GM21576 (cell line): ENCODE measurements at regions not wholly inside any gene's neighbourhood (a gene's known extent, or its start where the extent isn't known, plus 50 kb on each side); places are given as distances from the start of the nearest gene placed in this dataset.
"Not testable (repeated sequence)": the region's sequence is repeated elsewhere in the genome, so short reads cannot be mapped to it uniquely, and the experiment has no call there.

Experiments used
- ATAC-seq: cut with Tn5 transposase; IDR thresholded peaks from one replicate; pipeline ENCODE4 v1.9.1; 2021; ENCODE audit warnings: mild to moderate bottlenecking, moderate library complexity; ENCODE audit not compliant: unreplicated experiment

DNA sequence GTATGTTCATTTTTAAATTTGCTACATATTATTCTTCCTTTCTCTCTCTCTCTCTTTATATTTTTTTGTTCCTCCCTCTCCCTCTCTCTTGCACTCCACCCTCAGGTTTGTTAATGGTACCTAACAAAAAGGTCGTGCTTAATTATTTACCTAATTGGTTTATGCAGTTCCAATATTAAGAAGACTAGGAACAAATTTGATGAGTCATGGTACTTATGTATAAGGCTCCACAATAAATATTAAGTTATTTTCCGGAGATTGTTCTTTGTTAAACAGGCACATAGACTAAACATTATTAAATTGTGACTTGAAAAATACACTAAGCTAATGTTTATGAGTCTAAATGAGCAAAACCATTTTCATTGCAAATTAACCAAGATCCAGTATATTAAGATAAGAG, 1200.8 kb upstream of the ALCAM start:
- no peak for ATAC-seq

DNA sequence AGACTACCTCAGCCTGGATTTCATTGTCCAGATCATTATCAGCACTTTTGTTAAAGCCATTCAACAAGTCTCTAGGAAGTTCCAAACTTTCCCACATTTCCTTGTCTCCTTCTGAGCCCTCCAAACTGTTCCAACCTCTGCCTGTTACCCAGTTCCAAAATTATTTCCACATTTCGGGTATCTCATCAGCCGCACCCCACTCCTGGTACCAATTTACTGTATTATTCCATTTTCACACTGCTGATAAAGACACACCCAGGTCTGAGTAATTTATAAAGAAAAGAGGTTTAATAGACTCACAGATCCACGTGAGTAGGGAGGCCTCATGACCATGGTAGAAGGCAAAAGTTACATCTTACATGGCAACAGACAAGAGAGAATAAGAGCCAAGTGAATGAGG, 1198.3 kb upstream of the ALCAM start:
- no peak for ATAC-seq

DNA sequence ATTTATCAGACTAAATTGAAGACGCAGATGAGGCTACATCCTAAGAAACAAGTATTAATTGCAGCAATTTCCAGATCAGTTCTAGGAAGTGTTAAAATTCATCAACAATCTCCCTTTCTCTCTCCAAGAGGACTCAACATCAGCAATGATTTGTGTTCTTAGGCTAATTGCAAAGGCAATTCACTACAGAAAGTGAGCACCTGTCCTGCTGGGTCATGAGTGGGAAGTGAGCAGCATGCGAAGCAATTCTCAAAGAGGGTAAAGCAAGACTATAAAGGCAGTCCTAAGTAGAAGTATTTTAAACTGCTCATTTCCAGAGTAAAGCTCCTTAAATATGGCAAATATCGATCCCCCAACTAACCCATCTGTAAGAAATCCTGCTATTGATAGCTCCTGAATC, 1191.0 kb upstream of the ALCAM start:
- no peak for ATAC-seq

DNA sequence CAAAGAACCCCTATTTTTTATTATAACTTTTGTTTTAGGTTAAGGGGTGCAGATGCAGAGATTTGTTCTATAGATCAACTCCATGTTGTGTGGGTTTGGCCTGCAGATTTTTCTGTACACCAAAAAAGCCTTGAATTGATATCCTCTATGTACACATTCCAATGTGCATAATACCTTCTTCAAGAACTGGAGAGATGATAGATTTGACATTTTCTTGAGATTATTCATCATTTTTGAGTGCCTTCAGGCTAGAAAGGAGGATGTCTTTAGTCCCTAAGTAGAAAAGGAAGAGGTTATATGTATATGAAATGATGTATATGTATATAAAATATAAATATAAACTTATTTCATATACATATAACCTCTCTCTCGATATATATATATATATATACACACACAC, 1190.0 kb upstream of the ALCAM start:
- no peak for ATAC-seq

DNA sequence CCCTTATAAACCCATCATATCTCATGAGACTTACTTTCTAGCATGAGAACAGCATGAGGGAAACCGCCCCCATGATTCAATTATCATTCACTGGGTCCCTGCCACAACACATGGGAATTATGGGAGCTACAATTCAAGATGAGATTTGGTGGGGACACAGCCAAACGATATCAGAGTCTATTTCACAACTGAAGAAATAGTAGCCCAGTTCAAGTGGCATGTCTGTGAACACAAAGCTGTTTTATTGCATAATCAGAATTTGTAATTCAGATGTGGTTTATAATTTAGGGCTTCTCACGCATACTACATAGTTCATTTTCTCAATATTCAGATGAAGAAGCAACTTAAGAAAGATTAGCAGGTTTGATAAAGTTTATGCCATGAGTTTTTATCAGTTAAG, 1188.0 kb upstream of the ALCAM start:
- ATAC-seq = no peak

DNA sequence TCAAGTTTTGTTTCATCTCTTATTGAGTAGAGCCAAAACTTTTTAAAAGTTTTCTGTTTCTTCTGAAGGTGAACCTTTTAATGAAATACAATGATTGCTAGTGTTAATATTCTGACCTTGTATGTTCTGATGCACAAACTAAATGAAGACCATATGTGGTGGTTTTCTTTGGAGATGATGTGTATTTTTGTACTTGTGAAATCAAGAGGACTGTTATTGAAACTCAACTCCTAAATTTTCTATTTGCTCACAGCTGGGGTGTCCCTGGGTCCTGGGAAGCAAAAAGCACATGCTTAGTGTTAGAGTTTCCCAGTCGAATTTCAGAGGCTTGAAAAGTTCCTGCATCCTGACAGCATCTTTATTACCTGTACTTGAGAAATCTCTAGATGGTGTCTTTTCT, 1185.8 kb upstream of the ALCAM start:
- ATAC-seq = no peak

DNA sequence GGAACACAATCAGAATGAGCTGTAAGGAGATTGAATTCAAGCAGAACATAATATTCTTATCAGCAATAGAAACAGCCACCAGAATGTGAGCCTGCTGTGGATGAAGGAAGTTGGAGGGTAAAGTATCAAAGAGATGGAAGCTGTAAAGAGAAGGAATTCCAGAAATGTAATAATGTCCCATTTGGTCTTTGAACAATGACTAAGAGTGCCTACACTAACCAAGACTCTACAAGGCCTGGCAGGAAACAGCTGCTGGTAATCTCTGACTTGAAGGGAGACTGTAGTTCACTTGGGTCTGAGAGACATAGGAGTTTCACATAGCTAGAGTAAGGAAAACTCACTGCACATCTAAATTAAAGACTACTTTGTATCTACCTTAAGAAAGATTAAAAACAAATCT, 1176.0 kb upstream of the ALCAM start:
- no peak for ATAC-seq

DNA sequence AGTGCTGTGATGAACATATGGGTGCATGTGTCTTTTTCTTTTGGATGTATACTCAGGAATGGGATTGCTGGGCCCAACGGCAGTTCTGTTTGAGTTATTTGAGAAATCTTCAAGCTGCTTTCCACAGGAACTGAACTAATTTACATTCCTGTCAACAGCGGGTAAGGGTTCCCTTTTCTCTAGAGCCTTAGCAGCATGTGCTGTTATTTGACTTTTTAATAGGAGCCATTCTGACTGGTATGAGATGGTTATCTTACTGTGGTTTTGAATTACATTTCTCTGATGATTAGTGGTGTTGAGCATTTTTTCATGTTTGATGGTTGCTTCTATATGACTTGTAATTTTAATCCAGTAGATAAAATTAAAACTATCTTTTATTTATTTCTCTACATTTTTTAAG, 1168.6 kb upstream of the ALCAM start:
- no peak for ATAC-seq

DNA sequence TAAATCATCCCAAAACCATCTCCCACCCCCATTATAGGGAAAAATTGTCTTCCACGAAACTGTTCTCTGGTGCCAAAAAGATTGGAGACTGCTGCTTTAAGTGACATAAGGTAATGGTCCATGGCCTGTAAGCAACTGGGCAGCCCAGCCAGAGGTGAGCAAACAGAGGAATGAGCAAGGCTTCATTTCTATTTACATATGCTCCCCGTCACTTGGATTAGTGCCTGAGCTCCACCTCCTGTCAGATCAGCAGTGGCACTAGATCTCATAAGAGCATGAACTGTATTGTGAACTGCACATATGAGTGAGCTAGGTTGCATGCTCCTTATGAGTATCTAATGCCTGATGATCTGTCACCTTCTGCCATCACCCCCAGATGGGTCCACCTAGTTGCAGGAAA, 1159.8 kb upstream of the ALCAM start:
- no peak for ATAC-seq

DNA sequence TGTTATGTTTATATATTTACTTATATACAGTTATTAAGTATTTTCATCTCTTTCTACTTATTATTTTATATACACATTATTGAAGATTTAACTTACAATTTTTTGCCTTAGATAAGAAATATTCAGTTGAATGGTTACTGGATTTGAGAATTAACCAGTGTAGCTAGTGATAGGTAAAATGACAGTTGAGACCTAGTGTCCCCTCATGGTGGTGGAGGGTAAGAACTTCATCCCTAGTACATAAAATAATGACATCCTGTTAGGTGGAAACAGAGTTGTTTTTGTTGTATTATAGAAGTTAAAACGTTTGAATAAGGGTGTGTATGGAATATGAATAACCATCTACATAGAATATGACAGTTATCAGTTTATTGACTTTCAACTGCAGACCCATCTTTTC, 1152.4 kb upstream of the ALCAM start:
- no peak for ATAC-seq

DNA sequence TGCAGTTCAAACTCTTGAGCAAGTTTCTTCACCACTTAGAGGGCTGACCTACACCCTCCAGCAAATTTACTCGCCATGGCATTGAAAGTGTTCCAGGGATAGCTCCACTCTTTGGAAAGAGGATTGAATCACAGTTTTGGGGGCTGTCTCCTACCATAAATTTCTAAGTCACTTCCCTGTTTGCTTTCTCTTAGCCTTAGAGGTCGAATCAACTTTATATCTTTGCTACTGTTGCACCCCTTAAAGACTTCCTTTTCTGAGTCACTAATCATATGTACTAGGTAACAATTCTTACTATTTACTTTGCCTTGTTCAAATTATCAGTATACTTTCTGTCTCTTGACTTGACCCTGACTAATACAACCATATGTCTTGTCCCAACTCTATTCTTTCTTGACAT, 1151.8 kb upstream of the ALCAM start:
- no peak for ATAC-seq

DNA sequence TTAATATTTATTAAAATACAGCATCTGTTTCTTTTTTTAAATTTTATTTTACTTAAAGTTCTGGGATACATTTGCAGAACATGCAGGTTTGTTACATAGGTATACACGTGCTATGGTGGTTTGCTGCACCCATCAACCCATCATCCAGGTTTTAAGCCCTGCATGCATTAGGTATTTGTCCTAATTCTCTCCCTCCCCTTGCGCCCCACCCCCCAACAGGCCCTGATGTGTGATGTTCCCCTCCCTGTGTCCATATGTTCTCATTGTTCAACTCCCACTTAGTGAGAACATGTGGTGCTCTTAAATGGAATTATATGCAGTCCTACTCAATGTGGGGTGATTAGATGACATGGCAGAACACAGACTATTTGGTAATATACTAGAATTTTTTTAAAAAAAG, 1147.7 kb upstream of the ALCAM start:
- not testable (repeated sequence) for ATAC-seq

DNA sequence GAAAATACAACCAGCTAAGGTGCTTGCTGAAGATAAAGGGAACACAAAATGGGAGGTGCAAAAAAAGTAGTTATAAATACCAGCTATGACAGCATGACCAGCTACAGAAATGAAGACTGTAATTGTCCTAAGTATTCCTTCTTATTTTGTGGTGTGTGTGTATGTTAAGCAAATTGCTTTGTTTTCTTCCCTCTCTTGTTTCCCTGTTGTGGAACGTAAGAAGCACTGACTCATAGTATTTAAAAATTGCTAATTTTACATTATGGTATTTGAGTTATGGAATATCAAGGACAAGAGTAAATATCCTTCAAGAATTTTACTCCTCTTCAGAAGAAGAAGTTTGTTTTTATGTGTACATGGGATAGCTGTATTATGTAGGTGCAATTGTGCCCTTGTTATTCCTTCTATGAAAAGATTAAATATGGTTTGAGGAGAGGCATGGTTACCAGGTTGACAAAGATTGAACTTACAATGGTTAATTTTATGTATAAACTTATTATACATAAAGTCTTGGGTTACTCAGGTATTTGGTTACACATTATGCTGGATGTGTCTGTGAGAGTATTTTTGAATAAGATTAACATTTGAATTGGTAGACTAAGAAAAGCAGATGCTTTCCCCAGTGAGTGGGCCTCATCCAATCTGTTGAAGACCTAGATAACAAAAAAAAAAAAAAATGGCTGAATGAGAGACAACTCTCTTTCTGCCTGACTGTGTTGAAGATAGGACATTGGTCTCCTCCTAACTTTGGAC, 1132.1 kb upstream of the ALCAM start:
- ATAC-seq = no peak

DNA sequence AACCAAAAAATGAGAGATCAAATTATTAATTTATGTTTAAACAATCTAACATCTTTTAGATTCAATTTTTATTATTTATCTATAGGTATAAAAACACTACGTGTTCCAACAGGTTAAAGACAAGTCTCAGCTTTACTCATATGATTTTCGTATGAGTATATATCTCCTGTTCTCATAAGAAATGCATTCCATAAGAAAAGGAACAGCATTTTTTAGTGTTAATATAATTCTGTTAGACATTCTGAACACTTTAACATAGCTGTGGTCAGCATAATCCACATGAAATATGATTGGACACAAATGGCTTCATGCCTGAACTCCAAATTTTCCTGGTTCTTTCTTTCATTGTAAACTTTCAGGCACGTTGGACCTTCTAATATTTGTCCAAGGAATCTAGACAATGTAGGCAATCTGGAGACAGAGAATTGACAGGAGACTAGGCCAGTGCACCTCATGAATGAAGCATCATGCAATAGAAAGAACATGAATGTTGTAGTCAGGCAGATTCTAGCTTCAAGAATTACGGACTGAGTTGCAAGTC, 1122.0 kb upstream of the ALCAM start:
- no peak for ATAC-seq

DNA sequence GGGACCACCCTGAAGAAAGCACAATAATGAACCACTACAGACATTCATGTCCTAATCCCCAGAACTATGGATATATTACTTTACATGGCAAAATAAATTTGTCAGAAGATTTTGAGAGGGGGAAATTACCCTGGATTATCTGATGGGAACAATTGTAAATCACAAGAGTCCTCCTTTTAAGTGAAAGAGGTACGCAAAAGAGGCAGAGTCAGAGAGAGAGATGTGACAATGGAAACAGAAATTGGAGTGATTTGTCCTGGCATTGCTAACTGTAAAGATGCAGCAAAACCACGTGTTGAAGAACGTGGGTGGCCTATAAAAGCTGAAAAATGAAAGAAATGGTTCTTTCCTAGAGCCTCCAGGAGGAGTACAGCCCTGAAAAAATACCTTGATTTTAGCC, 1121.4 kb upstream of the ALCAM start:
- no peak for ATAC-seq

DNA sequence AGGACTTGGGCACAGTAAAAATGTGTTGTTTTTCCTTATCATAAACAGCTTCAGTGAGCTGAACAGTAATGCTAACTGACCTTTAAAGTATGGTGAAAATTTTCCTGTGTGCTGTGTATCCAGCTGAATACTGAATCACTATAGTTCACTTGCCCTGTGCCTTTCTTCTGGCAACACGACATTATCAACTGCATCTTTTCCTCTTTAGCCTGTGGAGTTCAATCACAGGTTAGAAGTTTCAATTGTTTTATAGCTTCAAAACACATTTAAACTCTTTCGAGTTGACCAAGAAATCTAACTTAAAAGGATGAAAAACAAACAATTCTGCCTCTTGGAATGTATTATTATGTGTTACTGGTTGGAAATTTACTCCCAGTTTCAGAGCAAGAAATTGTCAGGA, 1120.7 kb upstream of the ALCAM start:
- ATAC-seq = no peak

DNA sequence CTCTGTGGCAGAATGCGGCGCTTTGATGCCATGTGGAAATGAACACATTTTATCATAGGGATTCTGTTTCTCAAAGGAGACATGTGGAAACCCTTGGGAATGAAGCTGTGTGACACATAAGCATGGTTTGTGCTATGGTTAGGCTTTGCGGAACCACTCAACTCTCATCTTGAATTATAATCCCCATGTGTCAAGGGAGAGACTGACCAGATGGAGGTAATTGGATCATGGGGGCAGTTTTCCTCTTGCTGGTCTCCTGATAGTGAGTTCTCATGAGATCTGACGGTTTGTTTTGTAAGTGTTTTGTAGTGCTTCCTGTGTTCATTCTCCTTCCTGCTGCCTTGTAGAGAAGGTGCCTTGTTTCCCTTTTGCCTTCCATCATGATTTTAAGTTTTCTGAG, 1109.2 kb upstream of the ALCAM start:
- ATAC-seq = no peak

DNA sequence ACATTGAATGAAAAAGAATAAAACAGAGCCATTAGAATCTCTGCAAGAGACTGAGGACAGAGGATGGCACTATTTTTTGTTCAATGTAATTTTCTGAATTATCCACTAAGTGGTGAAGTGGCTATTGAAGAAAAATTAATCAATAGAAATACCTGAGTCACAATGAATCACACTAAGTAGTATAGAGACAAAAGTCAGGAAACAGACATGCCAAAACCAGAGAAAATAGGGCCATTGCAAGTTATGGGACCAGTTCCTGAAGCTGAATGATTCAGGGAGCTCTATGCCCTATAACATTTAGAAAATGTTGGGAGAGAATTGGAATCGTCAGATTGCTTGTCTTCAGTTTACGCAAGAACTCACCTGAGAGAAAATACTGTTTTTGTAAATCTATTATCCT, 1103.2 kb upstream of the ALCAM start:
- no peak for ATAC-seq

DNA sequence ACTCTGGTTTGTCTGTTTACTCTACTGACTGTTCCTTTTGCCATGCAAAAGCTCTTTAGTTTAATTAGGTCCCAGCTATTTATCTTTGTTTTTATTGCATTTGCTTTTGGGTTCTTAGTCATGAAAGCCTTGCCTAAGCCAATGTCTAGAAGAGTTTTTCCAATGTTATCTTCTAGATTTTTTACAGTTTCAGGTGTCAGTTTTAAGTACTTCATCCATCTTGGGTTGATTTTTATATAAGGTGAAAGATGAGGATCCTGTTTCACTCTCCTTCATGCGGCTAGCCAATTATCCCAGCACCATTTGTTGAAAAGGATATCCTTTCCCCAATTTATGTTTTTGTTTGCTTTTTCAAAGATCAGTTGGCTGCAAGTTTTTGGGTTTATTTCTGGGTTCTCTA, 1100.5 kb upstream of the ALCAM start:
- not testable (repeated sequence) for ATAC-seq

DNA sequence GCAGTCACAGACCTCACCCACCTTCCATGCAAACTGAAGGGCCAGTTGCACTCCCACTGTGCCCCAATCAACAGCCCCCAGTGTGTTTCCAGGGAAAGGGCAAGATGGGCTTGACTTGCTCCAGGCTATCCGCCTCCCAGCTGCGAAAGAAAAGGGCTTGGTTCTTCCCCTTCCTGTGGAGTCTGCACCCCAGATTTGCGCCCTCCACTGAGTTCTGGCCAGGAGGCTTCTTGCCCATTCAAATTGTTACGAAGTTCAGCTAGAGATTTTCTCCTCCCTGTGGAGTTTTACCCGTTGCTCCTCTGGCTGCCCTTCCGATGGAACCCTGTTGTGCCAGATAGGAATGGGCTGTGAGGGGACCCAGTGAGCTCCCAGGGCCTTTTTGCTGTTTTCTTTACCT, 1096.9 kb upstream of the ALCAM start:
- ATAC-seq = no peak

DNA sequence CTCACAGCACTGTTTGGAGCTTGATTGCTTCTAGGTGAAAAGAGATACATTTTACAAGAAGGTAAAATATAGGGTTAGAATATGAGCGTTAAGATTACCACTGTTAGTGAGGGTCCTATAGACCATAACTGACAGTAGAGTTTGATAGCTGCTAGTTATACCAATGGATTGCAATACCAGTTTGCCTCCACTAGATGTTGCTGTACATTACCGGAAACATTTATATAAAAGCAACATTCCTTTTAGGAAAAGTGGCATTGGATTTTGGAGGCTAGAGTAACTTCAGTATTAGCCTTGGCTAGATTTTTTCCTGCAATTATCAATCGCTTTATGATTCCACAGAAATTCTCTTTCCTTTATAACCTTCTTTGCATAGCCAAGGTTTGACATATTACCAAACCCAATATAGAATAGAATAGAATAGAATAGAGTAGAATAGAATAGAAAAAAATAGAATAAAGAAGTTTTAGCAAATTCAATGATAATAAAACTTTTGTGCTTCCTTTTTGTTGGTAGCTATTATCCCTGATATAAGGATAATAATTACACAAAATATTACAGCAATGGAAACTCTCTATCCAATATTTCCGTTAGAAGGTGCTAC, 1093.6 kb upstream of the ALCAM start:
- ATAC-seq = no peak

DNA sequence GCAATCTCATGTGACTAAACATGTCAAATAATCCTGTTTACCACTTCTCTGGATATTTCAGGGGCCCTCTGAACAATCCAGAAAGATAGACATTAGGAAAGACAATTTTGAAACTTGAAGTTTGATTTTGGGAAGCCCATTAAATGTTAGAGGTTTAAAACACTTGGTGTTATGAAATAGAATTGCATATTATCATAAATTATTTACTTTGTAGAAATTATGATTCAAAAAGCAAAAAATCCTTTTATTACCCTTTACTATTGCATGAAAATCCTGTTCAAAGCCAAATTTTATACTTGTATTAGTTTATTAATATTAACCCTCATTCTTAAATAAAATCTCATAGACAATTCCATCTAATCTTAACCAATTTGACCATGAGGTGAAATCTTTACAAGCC, 1091.5 kb upstream of the ALCAM start:
- ATAC-seq = no peak

DNA sequence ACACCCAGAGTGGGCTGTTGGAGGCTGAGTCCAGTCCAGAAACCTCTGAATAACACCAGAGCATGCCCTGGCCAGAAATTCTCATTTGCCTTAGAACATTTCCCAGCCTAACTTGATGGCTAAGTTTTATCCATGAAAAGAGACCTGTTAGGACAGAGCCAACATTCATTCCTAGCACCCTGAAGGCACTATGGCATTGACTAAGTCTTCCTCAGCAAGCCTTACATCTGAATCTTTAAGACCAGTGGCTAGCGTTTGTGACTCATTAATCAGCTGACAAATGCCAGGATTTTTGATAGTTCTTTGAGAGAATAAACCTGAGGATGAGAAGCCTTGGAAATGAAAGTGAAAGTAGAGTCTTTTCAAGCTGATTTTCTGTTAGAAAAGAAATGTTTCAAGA, 1087.1 kb upstream of the ALCAM start:
- no peak for ATAC-seq
